Uterus (tissue), 2 donors: ENCODE measurements at regions not wholly inside any gene's neighbourhood (a gene's known extent, or its start where the extent isn't known, plus 50 kb on each side); places are given as distances from the start of the nearest gene placed in this dataset.

ENCODE experiments used
- POLR2A ChIP-seq, 2 donors: fragments of 450-650 bp; IDR thresholded peaks; one replicate each; pipeline ENCODE4 v1.6.1; 2016; ENCODE audit warnings: antibody characterized with exemption in 2 of 2, mild to moderate bottlenecking in 1 of 2, moderate library complexity in 1 of 2
- TF ChIP-seq, protein P1 (sequence below), 4 experiments: fragments of 200-600 bp in 2 of 4; fragments of 450-650 bp in 2 of 4; sonication (generic) in 2 of 4; IDR thresholded peaks; one replicate each; pipeline ENCODE4 v1.5.1; 2016 to 2019; ENCODE audit warnings: antibody characterized with exemption in 4 of 4, mild to moderate bottlenecking in 2 of 4, moderate library complexity in 1 of 4

DNA sequence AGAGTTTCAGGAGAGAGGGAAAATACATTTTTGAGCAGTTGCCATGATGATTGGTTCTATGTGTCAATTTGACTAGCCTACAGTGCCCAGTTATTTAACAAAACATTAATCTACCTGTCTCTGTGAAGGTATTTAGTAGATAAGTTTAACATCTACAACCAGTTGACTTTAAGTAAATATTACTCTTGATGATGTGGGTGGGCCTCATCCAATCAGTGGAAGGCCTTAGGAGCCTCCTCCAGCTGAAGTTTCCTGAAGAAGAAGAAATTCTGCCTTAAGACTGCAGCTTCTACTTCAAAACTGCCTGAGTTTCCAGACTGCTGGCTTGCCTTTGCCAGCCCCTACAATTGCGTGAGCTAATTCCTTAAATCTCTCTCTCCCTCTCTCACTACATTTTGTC, 93.6 kb downstream of the OXSM start:
- TF ChIP-seq POLR2A (IDR thresholded peaks at IDR 0.05), result no peak
- TF ChIP-seq, protein P1, sequence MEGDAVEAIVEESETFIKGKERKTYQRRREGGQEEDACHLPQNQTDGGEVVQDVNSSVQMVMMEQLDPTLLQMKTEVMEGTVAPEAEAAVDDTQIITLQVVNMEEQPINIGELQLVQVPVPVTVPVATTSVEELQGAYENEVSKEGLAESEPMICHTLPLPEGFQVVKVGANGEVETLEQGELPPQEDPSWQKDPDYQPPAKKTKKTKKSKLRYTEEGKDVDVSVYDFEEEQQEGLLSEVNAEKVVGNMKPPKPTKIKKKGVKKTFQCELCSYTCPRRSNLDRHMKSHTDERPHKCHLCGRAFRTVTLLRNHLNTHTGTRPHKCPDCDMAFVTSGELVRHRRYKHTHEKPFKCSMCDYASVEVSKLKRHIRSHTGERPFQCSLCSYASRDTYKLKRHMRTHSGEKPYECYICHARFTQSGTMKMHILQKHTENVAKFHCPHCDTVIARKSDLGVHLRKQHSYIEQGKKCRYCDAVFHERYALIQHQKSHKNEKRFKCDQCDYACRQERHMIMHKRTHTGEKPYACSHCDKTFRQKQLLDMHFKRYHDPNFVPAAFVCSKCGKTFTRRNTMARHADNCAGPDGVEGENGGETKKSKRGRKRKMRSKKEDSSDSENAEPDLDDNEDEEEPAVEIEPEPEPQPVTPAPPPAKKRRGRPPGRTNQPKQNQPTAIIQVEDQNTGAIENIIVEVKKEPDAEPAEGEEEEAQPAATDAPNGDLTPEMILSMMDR (IDR thresholded peaks at IDR 0.05), result no peak
